T-helper 2 cell treated with Interferon-gamma antibody and Interleukin-4, amounts not matched to agents 5 μg/mL and 100 μg/mL, for 36 hours (primary cell): ENCODE measurements at regions not wholly inside any gene's neighbourhood (a gene's known extent, or its start where the extent isn't known, plus 50 kb on each side); places are given as distances from the start of the nearest gene placed in this dataset.

Experiments used
- DNase-seq: peaks from one replicate; pipeline ENCODE4 v3.0.0; 2021; ENCODE audit warnings: low spot score
- H3K27ac Mint-ChIP-seq: one replicate; pipeline ENCODE4 v1.8.0; 2021; ENCODE audit warnings: mild to moderate bottlenecking, mixed read lengths
- H3K27me3 Mint-ChIP-seq: one replicate; pipeline ENCODE4 v1.8.0; 2021; ENCODE audit warnings: low read depth, mixed read lengths
- H3K36me3 Mint-ChIP-seq: one replicate; pipeline ENCODE4 v1.8.0; 2021; ENCODE audit warnings: low read depth, mixed read lengths
- H3K4me1 Mint-ChIP-seq: one replicate; pipeline ENCODE4 v1.8.0; 2021; ENCODE audit warnings: low read depth, mixed read lengths
- H3K4me3 Mint-ChIP-seq: one replicate; pipeline ENCODE4 v1.8.0; 2022; ENCODE audit warnings: mild to moderate bottlenecking, moderate library complexity, mixed read lengths
- H3K9me3 Mint-ChIP-seq: one replicate; pipeline ENCODE4 v1.8.0; 2021; ENCODE audit warnings: mixed read lengths

DNA sequence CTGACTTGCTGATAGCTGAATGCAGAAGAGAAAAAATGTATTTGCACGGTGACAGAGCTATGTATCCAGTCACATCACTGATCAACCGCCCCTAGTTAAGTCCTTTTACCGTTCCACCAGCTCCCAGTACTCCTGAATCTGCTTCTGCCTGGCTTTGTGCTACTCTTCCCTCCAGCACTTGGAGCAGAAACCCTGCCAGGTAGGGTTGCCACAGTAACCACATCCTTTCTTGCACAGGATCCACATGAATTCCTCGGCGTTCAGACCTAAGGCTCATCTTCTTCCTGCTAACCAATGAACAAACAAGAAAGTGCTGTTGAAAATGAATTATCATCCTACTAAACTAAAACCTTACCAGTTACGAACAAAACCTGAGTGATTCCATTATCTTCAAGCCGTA is 52.0 kb upstream of the KCTD7 start:
- Mint-ChIP-seq H3K27ac (peak overlapping the region; percentile 13), H3K4me1 (peaks cover 19% of the 10 kb centered on the region), H3K36me3 (peaks cover 40% of the 10 kb centered on the region), H3K9me3 (no peaks in the 10 kb centered on the region), H3K4me3 (no peak overlapping the region), H3K27me3 (no peaks in the 10 kb centered on the region)
- DNase-seq: no peak
